Endodermal cell (in vitro differentiated cells): ENCODE measurements at regions not wholly inside any gene's neighbourhood (a gene's known extent, or its start where the extent isn't known, plus 50 kb on each side); places are given as distances from the start of the nearest gene placed in this dataset.

Experiments used
- DNase-seq: peaks from one replicate; pipeline ENCODE4 v3.0.0-alpha.2; 2017
- H3K27ac ChIP-seq: 2 replicates; pipeline ENCODE4 v1.5.1; 2013; ENCODE audit warnings: mild to moderate bottlenecking, low read depth, low read length, moderate library complexity
- H3K27me3 ChIP-seq: 2 replicates; pipeline ENCODE4 v1.6.1; 2013; ENCODE audit warnings: mild to moderate bottlenecking, low read length, moderate library complexity; ENCODE audit not compliant: insufficient read depth, control insufficient read depth, poor library complexity, severe bottlenecking
- H3K36me3 ChIP-seq: 2 replicates; pipeline ENCODE4 v1.7.0; 2013; ENCODE audit warnings: mild to moderate bottlenecking, low read length, moderate library complexity; ENCODE audit not compliant: control insufficient read depth, insufficient read depth
- H3K4me1 ChIP-seq: one replicate; pipeline ENCODE4 v1.7.0; 2013; ENCODE audit warnings: low read length; ENCODE audit not compliant: control insufficient read depth, insufficient read depth
- H3K4me3 ChIP-seq: 2 replicates; pipeline ENCODE4 v1.5.1; 2013; ENCODE audit warnings: mild to moderate bottlenecking, low read length, moderate library complexity
- H3K9ac ChIP-seq: 2 replicates; pipeline ENCODE4 v1.6.1; 2013; ENCODE audit warnings: mild to moderate bottlenecking, low read length, moderate library complexity; ENCODE audit not compliant: poor library complexity, severe bottlenecking; ENCODE audit errors: extremely low read depth
- H3K9me3 ChIP-seq: 2 replicates; pipeline ENCODE4 v1.6.1; 2013; ENCODE audit warnings: mild to moderate bottlenecking, low read length, moderate library complexity; ENCODE audit not compliant: control insufficient read depth
- H3K27ac Mint-ChIP-seq: 2 replicates; pipeline ENCODE4 v1.8.0; 2020; ENCODE audit warnings: mixed read lengths
- H3K27me3 Mint-ChIP-seq: 2 replicates; pipeline ENCODE4 v1.8.0; 2021; ENCODE audit warnings: mild to moderate bottlenecking, mixed read lengths; ENCODE audit not compliant: insufficient read depth
- H3K36me3 Mint-ChIP-seq: 2 replicates; pipeline ENCODE4 v1.8.0; 2020; ENCODE audit warnings: low read depth, mixed read lengths
- H3K4me1 Mint-ChIP-seq: 2 replicates; pipeline ENCODE4 v1.8.0; 2020; ENCODE audit warnings: mixed read lengths
- H3K4me3 Mint-ChIP-seq: 2 replicates; pipeline ENCODE4 v1.8.0; 2020; ENCODE audit warnings: mild to moderate bottlenecking, moderate library complexity, mixed read lengths
- H3K9me3 Mint-ChIP-seq: 2 replicates; pipeline ENCODE4 v1.8.0; 2020; ENCODE audit warnings: mild to moderate bottlenecking, mixed read lengths
- CTCF ChIP-seq: fragments of 200-600 bp; sonication (generic); conservative IDR thresholded peaks from 2 replicates; pipeline ENCODE4 v1.5.0; 2021; ENCODE audit warnings: antibody characterized with exemption, mild to moderate bottlenecking
- WGBS, 2 experiments: methylation state at CpG; one replicate each; pipeline versions ENCODE4 v1.1.5 to v1.1.7; 2013; ENCODE audit warnings: missing lambda C conversion rate in 2 of 2, mixed read lengths in 1 of 2; ENCODE audit not compliant: insufficient coverage in 1 of 2, insufficient read length in 1 of 2; 5-methylcytosine and 5-hydroxymethylcytosine counted together

- Mint-ChIP-seq H3K36me3 (no peaks in the 10 kb centered on the region), H3K4me1 (peaks cover 52% of the 10 kb centered on the region), H3K27ac (peak overlapping the region; percentile 92), H3K4me3 (no peak overlapping the region), H3K27me3 (peaks cover 69% of the 10 kb centered on the region), H3K9me3 (no peaks in the 10 kb centered on the region)
- peaks cover 20% of the 10 kb centered on the region for H3K4me1 ChIP-seq
- no peaks in the 10 kb centered on the region for H3K9me3 ChIP-seq
- H3K27me3 ChIP-seq, result peaks cover 47% of the 10 kb centered on the region
- no peak for TF ChIP-seq CTCF
- DNase-seq, result no peak
- H3K36me3 ChIP-seq, result no peaks in the 10 kb centered on the region
- H3K27ac ChIP-seq, result no peak overlapping the region
- no peak overlapping the region for H3K9ac ChIP-seq
- no peak overlapping the region for H3K4me3 ChIP-seq
- WGBS, 2 experiments, result 76 to 89% methylated on average over 4 of the region's 4 CpGs
These were observed 498.4 kb downstream of the XIRP2 start for GRCh38 chr2:167386694-167387093.

GRCh38 chr2:167383610-167384194 is 495.4 kb downstream of the XIRP2 start:
- Histone ChIP-seq H3K9me3 (no peaks in the 10 kb centered on the region), H3K4me3 (no peak overlapping the region), H3K36me3 (no peaks in the 10 kb centered on the region), H3K27me3 (peaks cover 73% of the 10 kb centered on the region), H3K27ac (no peak overlapping the region), H3K4me1 (peaks cover 20% of the 10 kb centered on the region), H3K9ac (no peak overlapping the region)
- TF ChIP-seq CTCF, result no peak
- peaks cover 69% of the 10 kb centered on the region for H3K27me3 Mint-ChIP-seq
- WGBS, 2 experiments, result 89 to 100% methylated on average over 2 to 6 of the region's 8 CpGs
- DNase-seq, result no peak
- no peak overlapping the region for H3K27ac Mint-ChIP-seq
- peaks cover 46% of the 10 kb centered on the region for H3K4me1 Mint-ChIP-seq
- no peaks in the 10 kb centered on the region for H3K9me3 Mint-ChIP-seq
- H3K4me3 Mint-ChIP-seq, result no peak overlapping the region
- no peaks in the 10 kb centered on the region for H3K36me3 Mint-ChIP-seq

- Mint-ChIP-seq H3K27me3 (peaks cover 79% of the 10 kb centered on the region), H3K4me3 (no peak overlapping the region), H3K36me3 (no peaks in the 10 kb centered on the region), H3K27ac (no peak overlapping the region), H3K4me1 (peaks cover 29% of the 10 kb centered on the region), H3K9me3 (peaks cover 2% of the 10 kb centered on the region)
- Histone ChIP-seq H3K27ac (no peak overlapping the region), H3K36me3 (no peaks in the 10 kb centered on the region), H3K4me3 (no peak overlapping the region), H3K4me1 (peaks cover 8% of the 10 kb centered on the region), H3K9ac (no peak overlapping the region), H3K27me3 (peaks cover 64% of the 10 kb centered on the region), H3K9me3 (peaks cover 7% of the 10 kb centered on the region)
- WGBS, 2 experiments, result 90 to 100% methylated on average over 2 of the region's 2 CpGs
- no peak for DNase-seq
- no peak for TF ChIP-seq CTCF
These were observed 493.1 kb downstream of the XIRP2 start for GRCh38 chr2:167381349-167381748.
